Endothelial cell (in vitro differentiated cells): ENCODE measurements at regions not wholly inside any gene's neighbourhood (a gene's known extent, or its start where the extent isn't known, plus 50 kb on each side); places are given as distances from the start of the nearest gene placed in this dataset.

Experiments
- DNase-seq: peaks from one replicate; pipeline ENCODE4 v3.0.0; 2021; ENCODE audit warnings: low spot score
- H3K27ac Mint-ChIP-seq: one replicate; pipeline ENCODE4 v1.8.0; 2021; ENCODE audit warnings: mixed read lengths, inconsistent platforms; ENCODE audit not compliant: unreplicated experiment
- H3K27me3 Mint-ChIP-seq: one replicate; pipeline ENCODE4 v1.8.0; 2021; ENCODE audit warnings: mild to moderate bottlenecking, moderate library complexity, mixed read lengths, inconsistent platforms; ENCODE audit not compliant: unreplicated experiment
- H3K36me3 Mint-ChIP-seq: one replicate; pipeline ENCODE4 v1.8.0; 2021; ENCODE audit warnings: mild to moderate bottlenecking, low read depth, mixed read lengths, inconsistent platforms; ENCODE audit not compliant: unreplicated experiment
- H3K4me1 Mint-ChIP-seq: one replicate; pipeline ENCODE4 v1.8.0; 2021; ENCODE audit warnings: mild to moderate bottlenecking, mixed read lengths, inconsistent platforms; ENCODE audit not compliant: unreplicated experiment
- H3K4me3 Mint-ChIP-seq: one replicate; pipeline ENCODE4 v1.8.0; 2021; ENCODE audit warnings: mild to moderate bottlenecking, mixed read lengths, inconsistent platforms; ENCODE audit not compliant: unreplicated experiment
- H3K9me3 Mint-ChIP-seq: one replicate; pipeline ENCODE4 v1.8.0; 2021; ENCODE audit warnings: mixed read lengths, inconsistent platforms; ENCODE audit not compliant: unreplicated experiment
- CTCF ChIP-seq: fragments of 200-600 bp; sonication (generic); IDR thresholded peaks from one replicate; pipeline ENCODE4 v1.5.0; 2021; ENCODE audit warnings: antibody characterized with exemption; ENCODE audit not compliant: unreplicated experiment

DNA sequence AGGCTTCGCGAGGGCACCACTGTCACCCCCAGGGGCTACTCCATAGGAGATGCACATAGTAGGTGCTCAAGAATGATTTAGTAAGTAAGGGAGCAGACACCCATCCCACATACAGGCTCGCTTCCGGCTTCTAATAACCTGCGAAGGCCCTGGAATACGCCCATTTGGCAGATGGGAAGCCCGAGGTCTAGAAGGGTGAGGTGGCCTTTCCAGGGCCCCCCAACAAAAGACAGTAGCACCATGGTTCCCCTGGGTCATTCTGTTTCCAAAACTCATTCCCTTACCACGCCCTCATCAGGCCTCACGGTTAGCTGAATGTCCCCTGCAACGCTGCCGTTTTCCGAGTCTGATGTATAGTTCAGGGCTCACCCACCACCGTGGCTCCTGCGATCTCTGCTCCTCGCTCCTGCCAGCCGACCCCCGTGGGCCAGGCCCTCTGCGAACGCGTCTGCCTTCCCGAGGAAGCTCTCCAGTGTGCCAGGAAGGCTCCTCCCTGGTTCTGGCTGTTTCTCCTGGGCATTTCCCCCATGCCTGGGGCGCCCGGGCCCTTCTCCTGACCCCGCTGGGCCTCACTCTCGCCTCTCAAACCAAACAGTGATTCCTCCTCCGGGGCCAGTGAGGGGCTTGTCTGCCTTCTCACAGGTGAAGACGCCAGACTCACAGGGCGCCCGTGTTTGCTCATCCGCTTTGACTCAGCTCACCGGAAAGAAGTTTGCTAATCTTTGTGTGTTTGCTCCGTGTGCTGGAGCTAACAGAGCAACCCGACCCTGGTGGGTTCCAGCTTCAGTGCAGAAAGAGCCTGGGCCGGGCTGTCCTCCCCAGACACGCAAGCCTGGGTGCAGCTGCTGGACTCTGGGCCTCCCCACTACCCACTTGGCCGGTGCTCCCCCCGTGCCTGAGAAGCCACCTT, 86.6 kb downstream of the RTL6 start:
- no peak for DNase-seq
- no peaks in the 10 kb centered on the region for H3K36me3 Mint-ChIP-seq
- peaks cover 7% of the 10 kb centered on the region for H3K27me3 Mint-ChIP-seq
- TF ChIP-seq CTCF: no peak
- H3K9me3 Mint-ChIP-seq: no peaks in the 10 kb centered on the region
- H3K4me3 Mint-ChIP-seq: no peak overlapping the region
- peaks cover 5% of the 10 kb centered on the region for H3K4me1 Mint-ChIP-seq
- H3K27ac Mint-ChIP-seq: no peak overlapping the region

DNA sequence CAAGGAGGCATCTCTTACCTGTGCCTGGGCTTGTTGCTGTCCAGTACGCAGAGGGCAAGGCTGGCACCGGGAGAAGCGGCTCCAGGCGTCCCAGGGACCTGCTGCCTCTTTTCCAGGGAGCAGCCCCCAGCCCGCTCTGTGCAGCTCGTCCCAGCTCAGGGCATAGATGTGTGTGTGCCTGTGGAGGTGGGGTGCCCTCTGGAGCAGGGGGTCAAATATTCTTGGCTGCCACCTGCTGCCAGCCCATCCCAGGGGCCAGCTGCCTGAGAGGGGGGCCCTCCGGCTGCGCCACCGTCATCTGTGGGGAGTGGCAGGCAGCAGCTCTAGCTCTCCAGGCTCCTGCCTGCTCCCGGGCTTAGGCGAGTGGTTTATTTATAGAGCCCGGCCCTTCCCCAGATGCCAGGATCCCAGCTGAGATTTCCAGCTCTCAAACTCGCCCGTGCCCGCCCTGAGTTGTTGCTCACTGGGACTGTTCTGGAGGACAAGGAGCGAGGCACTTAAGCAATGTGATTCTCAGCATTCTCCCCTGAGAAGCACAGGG, 87.5 kb downstream of the RTL6 start:
- no peak for TF ChIP-seq CTCF
- no peak for DNase-seq
- no peaks in the 10 kb centered on the region for H3K9me3 Mint-ChIP-seq
- no peaks in the 10 kb centered on the region for H3K36me3 Mint-ChIP-seq
- H3K27me3 Mint-ChIP-seq: peaks cover 7% of the 10 kb centered on the region
- H3K27ac Mint-ChIP-seq: no peak overlapping the region
- H3K4me1 Mint-ChIP-seq: peaks cover 5% of the 10 kb centered on the region
- H3K4me3 Mint-ChIP-seq: no peak overlapping the region

DNA sequence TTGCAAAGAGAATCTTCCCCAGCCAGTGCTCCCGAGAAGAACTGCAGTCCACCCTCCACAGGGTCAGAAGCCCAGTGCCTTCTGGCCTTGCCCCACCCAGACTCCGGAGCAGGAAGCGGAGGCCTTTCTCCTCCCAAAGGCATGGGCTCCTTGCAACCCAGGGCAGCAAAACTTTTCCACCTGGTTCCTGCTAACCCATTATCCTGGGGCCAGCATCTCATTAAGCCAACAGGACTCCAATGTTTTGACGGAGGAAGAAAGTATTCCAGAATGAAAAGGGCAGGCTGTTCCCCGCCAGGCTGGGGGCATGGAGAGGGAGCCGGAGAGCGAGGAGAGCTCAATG, 88.1 kb downstream of the RTL6 start:
- Mint-ChIP-seq H3K27me3 (peaks cover 7% of the 10 kb centered on the region), H3K4me3 (no peak overlapping the region), H3K4me1 (peaks cover 5% of the 10 kb centered on the region), H3K9me3 (no peaks in the 10 kb centered on the region), H3K27ac (no peak overlapping the region), H3K36me3 (no peaks in the 10 kb centered on the region)
- TF ChIP-seq CTCF: no peak
- DNase-seq: no peak

DNA sequence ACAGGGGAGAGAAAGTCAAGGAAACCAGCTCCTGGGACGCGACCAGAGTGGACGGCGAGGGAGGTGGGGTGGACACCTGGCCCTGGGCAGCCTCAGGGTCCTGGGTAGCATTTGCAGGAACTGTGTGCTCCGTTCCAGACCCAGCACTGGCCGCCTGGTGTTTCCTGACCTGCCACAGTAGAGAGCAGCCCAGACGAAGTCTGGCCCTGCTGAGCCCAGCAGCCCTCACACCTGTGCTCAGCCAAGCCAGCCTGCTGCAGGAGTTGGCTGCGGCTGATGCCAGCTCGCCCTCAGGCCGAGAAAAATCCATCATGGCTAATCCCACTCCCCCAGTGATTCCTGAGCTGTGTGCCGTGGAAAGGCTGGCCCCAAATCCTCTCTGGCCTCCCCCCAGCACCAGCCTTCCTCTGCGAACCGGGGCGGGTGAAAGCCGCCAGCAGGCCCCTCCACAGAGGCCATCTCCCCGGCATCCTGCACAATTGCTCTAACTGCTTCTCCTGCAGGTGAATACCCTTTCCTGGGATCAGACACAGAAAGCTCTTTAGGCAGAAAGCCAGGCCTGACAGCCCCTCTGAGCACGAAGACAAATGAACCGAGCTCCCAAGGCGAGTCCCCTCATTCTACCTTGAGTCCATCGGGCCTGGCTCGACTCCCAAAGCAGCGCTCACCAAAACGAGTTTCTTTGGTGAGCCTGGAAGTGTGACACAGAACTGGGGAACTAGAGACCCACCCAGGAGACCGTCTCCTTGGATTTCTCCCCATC, 88.6 kb downstream of the RTL6 start:
- DNase-seq: no peak
- no peak for TF ChIP-seq CTCF
- Mint-ChIP-seq H3K36me3 (no peaks in the 10 kb centered on the region), H3K9me3 (no peaks in the 10 kb centered on the region), H3K27me3 (peaks cover 7% of the 10 kb centered on the region), H3K4me1 (peaks cover 5% of the 10 kb centered on the region), H3K27ac (no peak overlapping the region), H3K4me3 (no peak overlapping the region)

GRCh38 chr22:44408829-44409192, 89.2 kb downstream of the RTL6 start:
- no peak for DNase-seq

More at GRCh38 chr22:44408829-44409192, 89.2 kb downstream of the RTL6 start:
- Mint-ChIP-seq H3K4me3 (no peak overlapping the region), H3K27ac (no peak overlapping the region), H3K9me3 (no peaks in the 10 kb centered on the region), H3K27me3 (peaks cover 7% of the 10 kb centered on the region), H3K36me3 (no peaks in the 10 kb centered on the region), H3K4me1 (peaks cover 5% of the 10 kb centered on the region)
- TF ChIP-seq CTCF: no peak
